ENCODE measurements at regions not wholly inside any gene's neighbourhood (a gene's known extent, or its start where the extent isn't known, plus 50 kb on each side); places are given as distances from the start of the nearest gene placed in this dataset.
"Not testable (repeated sequence)": the region's sequence is repeated elsewhere in the genome, so short reads cannot be mapped to it uniquely, and the experiment has no call there.

DNA sequence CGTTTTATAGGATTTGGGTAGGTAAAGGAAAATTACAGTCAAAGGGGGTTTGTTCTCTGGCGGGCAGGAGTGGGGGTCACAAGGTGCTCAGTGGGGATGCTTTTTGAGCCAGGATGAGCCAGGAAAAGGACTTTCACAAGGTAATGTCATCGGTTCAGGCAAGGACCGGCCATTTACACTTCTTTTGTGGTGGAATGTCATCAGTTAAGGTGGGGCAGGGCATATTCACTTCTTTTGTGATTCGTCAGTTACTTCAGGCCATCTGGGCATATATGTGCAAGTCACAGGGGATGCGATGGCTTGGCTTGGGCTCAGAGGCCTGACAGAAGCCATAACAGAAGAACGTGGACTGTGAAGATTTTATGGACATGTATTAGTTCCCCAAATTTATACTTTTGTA is 65.6 kb upstream of the SRD5A3 start:
- not testable (repeated sequence) for H3K4me1 ChIP-seq (ENCODE audit: control insufficient read depth in 4 of 4, insufficient read depth in 4 of 4, low read length in 3 of 4); H3K4me3 ChIP-seq (ENCODE audit: low read depth in 1 of 3, low read length in 3 of 3); H3K27me3 ChIP-seq (ENCODE audit: control insufficient read depth in 4 of 4, insufficient read depth in 4 of 4, low read length in 3 of 4); DNase-seq (ENCODE audit: low spot score); H3K36me3 ChIP-seq (ENCODE audit: control insufficient read depth in 4 of 4, insufficient read depth in 3 of 4, low read depth in 1 of 4, low read length in 3 of 4); H3K9ac ChIP-seq (ENCODE audit: low read depth in 1 of 2, low read length in 2 of 2); H3K27ac ChIP-seq (ENCODE audit: low read depth in 1 of 2, low read length in 2 of 2)
- 55% methylated on average over 7 of the region's 7 CpGs for WGBS
- peaks cover 0 to 11% (median 2%) of the 10 kb centered on the region in 4 donors for H3K9me3 ChIP-seq (ENCODE audit: control insufficient read depth in 4 of 4, low read length in 3 of 4)

DNA sequence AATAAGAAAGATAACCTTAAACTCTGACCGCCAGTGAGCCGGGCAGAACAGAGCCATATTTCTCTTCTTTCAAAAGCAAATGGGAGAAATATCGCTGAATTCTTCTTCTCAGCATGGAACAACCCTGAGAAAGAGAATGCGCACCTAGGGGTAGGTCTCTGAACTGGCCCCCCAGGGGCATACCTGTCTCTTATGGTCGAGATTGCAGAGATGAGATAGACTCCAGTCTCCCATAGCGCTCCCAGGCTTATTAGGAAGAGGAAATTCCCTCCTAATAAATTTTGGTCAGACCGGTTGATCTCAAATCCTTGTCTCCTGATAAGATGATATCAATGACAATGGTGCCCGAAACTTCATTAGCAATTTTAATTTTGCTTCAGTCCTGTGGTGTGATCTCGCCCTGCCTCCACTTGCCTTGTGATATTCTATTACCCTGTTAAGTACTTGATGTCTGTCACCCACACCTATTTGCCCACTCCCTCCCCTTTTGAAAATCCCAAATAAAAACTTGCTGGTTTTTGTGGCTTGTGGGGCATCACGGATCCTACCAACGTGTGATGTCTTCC is 64.8 kb upstream of the SRD5A3 start:
- H3K9ac ChIP-seq (ENCODE audit: low read depth in 1 of 2, low read length in 2 of 2); H3K27ac ChIP-seq (ENCODE audit: low read depth in 1 of 2, low read length in 2 of 2); H3K4me3 ChIP-seq (ENCODE audit: low read depth in 1 of 3, low read length in 3 of 3); DNase-seq (ENCODE audit: low spot score); H3K4me1 ChIP-seq (ENCODE audit: control insufficient read depth in 4 of 4, insufficient read depth in 4 of 4, low read length in 3 of 4); H3K27me3 ChIP-seq (ENCODE audit: control insufficient read depth in 4 of 4, insufficient read depth in 4 of 4, low read length in 3 of 4); H3K36me3 ChIP-seq (ENCODE audit: control insufficient read depth in 4 of 4, insufficient read depth in 3 of 4, low read depth in 1 of 4, low read length in 3 of 4): not testable (repeated sequence)
- peaks cover 0 to 11% (median 2%) of the 10 kb centered on the region in 4 donors for H3K9me3 ChIP-seq (ENCODE audit: control insufficient read depth in 4 of 4, low read length in 3 of 4)
- 48% methylated on average over 11 of the region's 11 CpGs for WGBS

DNA sequence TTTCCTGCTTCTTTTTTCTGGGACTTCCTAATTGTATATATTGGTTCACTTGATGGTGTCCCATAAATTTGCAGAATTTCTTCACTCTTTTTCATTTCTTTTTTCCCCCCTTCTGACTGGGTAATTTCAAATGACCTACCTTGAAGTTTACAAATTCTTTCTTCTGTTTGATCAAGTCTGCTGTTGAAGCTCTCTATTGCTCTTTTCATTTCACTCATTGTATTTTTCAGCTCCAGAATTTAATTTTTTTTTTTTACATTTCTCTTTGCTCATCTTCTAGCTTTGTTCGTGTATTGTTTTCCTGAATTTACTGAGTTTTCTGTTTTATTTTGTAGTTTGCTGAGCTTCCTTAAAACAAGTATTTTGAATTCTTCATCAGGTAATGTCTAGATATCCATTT is 61.7 kb upstream of the SRD5A3 start:
- Histone ChIP-seq H3K27ac (ENCODE audit: low read depth in 1 of 2, low read length in 2 of 2) (no peak overlapping the region), H3K27me3 (ENCODE audit: control insufficient read depth in 4 of 4, insufficient read depth in 4 of 4, low read length in 3 of 4) (no peaks in the 10 kb centered on the region), H3K9ac (ENCODE audit: low read depth in 1 of 2, low read length in 2 of 2) (no peak overlapping the region), H3K9me3 (ENCODE audit: control insufficient read depth in 4 of 4, low read length in 3 of 4) (peaks cover 0 to 11% (median 2%) of the 10 kb centered on the region in 4 donors), H3K4me1 (ENCODE audit: control insufficient read depth in 4 of 4, insufficient read depth in 4 of 4, low read length in 3 of 4) (no peaks in the 10 kb centered on the region), H3K36me3 (ENCODE audit: control insufficient read depth in 4 of 4, insufficient read depth in 3 of 4, low read depth in 1 of 4, low read length in 3 of 4) (no peaks in the 10 kb centered on the region), H3K4me3 (ENCODE audit: low read depth in 1 of 3, low read length in 3 of 3) (no peak overlapping the region)
- WGBS: 93% methylated on average over 1 of the region's 1 CpG
- no peak for DNase-seq (ENCODE audit: low spot score)
- no peak for TF ChIP-seq SP1 (IDR thresholded peaks at IDR 0.05)
- TF ChIP-seq GABPA (IDR thresholded peaks at IDR 0.05 in 1 of 2, conservative IDR thresholded peaks at IDR 0.05 in 1 of 2): no peak
- TF ChIP-seq, protein P1, sequence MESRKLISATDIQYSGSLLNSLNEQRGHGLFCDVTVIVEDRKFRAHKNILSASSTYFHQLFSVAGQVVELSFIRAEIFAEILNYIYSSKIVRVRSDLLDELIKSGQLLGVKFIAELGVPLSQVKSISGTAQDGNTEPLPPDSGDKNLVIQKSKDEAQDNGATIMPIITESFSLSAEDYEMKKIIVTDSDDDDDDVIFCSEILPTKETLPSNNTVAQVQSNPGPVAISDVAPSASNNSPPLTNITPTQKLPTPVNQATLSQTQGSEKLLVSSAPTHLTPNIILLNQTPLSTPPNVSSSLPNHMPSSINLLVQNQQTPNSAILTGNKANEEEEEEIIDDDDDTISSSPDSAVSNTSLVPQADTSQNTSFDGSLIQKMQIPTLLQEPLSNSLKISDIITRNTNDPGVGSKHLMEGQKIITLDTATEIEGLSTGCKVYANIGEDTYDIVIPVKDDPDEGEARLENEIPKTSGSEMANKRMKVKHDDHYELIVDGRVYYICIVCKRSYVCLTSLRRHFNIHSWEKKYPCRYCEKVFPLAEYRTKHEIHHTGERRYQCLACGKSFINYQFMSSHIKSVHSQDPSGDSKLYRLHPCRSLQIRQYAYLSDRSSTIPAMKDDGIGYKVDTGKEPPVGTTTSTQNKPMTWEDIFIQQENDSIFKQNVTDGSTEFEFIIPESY (IDR thresholded peaks at IDR 0.05): no peak
- TF ChIP-seq, protein P2, sequence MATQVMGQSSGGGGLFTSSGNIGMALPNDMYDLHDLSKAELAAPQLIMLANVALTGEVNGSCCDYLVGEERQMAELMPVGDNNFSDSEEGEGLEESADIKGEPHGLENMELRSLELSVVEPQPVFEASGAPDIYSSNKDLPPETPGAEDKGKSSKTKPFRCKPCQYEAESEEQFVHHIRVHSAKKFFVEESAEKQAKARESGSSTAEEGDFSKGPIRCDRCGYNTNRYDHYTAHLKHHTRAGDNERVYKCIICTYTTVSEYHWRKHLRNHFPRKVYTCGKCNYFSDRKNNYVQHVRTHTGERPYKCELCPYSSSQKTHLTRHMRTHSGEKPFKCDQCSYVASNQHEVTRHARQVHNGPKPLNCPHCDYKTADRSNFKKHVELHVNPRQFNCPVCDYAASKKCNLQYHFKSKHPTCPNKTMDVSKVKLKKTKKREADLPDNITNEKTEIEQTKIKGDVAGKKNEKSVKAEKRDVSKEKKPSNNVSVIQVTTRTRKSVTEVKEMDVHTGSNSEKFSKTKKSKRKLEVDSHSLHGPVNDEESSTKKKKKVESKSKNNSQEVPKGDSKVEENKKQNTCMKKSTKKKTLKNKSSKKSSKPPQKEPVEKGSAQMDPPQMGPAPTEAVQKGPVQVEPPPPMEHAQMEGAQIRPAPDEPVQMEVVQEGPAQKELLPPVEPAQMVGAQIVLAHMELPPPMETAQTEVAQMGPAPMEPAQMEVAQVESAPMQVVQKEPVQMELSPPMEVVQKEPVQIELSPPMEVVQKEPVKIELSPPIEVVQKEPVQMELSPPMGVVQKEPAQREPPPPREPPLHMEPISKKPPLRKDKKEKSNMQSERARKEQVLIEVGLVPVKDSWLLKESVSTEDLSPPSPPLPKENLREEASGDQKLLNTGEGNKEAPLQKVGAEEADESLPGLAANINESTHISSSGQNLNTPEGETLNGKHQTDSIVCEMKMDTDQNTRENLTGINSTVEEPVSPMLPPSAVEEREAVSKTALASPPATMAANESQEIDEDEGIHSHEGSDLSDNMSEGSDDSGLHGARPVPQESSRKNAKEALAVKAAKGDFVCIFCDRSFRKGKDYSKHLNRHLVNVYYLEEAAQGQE (IDR thresholded peaks at IDR 0.05): no peak
- TF ChIP-seq, protein P3, sequence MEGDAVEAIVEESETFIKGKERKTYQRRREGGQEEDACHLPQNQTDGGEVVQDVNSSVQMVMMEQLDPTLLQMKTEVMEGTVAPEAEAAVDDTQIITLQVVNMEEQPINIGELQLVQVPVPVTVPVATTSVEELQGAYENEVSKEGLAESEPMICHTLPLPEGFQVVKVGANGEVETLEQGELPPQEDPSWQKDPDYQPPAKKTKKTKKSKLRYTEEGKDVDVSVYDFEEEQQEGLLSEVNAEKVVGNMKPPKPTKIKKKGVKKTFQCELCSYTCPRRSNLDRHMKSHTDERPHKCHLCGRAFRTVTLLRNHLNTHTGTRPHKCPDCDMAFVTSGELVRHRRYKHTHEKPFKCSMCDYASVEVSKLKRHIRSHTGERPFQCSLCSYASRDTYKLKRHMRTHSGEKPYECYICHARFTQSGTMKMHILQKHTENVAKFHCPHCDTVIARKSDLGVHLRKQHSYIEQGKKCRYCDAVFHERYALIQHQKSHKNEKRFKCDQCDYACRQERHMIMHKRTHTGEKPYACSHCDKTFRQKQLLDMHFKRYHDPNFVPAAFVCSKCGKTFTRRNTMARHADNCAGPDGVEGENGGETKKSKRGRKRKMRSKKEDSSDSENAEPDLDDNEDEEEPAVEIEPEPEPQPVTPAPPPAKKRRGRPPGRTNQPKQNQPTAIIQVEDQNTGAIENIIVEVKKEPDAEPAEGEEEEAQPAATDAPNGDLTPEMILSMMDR (IDR thresholded peaks at IDR 0.05; ENCODE audit: low read depth, low read length, missing input control): no peak
- TF ChIP-seq, protein P4, sequence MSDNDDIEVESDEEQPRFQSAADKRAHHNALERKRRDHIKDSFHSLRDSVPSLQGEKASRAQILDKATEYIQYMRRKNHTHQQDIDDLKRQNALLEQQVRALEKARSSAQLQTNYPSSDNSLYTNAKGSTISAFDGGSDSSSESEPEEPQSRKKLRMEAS (IDR thresholded peaks at IDR 0.05): no peak
- TF ChIP-seq YY1 (IDR thresholded peaks at IDR 0.05): no peak
- no peak for TF ChIP-seq FOXA2 (IDR thresholded peaks at IDR 0.05)
- TF ChIP-seq HNF4A (conservative IDR thresholded peaks at IDR 0.05): no peak
- no peak for TF ChIP-seq HNF4G (IDR thresholded peaks at IDR 0.05)
- no peak for TF ChIP-seq TAF1 (conservative IDR thresholded peaks at IDR 0.05)
- no peak for TF ChIP-seq NR2F2 (IDR thresholded peaks at IDR 0.05)
- no peak for TF ChIP-seq RAD21 (IDR thresholded peaks at IDR 0.05)
- no peak for TF ChIP-seq EGR1 (IDR thresholded peaks at IDR 0.05; ENCODE audit: low read depth in 2 of 2)
- TF ChIP-seq, protein P5, sequence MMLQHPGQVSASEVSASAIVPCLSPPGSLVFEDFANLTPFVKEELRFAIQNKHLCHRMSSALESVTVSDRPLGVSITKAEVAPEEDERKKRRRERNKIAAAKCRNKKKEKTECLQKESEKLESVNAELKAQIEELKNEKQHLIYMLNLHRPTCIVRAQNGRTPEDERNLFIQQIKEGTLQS (IDR thresholded peaks at IDR 0.05): no peak
- TF ChIP-seq JUND (IDR thresholded peaks at IDR 0.05): no peak
